Keratinocyte (primary cell): ENCODE measurements at regions not wholly inside any gene's neighbourhood (a gene's known extent, or its start where the extent isn't known, plus 50 kb on each side); places are given as distances from the start of the nearest gene placed in this dataset.

Source experiments
- DNase-seq: peaks from one replicate; pipeline ENCODE4 v3.0.0-alpha.2; 2011; ENCODE audit warnings: low read depth, missing footprints, low spot score
- FAIRE-seq: peaks from 2 replicates; lab custom pipeline; 2011; peaks lifted over from hg19 to GRCh38; lab: Jason Lieb, UNC
- H2AFZ ChIP-seq: 2 replicates; pipeline ENCODE4 v1.6.0; 2012; ENCODE audit warnings: low read length, control low read depth, inconsistent platforms; ENCODE audit not compliant: control insufficient read depth
- H3K27ac ChIP-seq: 2 replicates; pipeline ENCODE4 v1.5.1; 2011; ENCODE audit warnings: low read length; ENCODE audit not compliant: control insufficient read depth, insufficient read depth
- H3K27me3 ChIP-seq: 3 replicates; pipeline ENCODE4 v1.6.0; 2011; ENCODE audit warnings: low read length; ENCODE audit not compliant: control insufficient read depth, insufficient read depth; ENCODE audit errors: extremely low read depth
- H3K36me3 ChIP-seq, 2 experiments: 2 replicates in 1 of 2; 3 replicates in 1 of 2; pipeline ENCODE4 v1.5.1; 2011; ENCODE audit warnings: low read length in 2 of 2, mild to moderate bottlenecking in 1 of 2; ENCODE audit not compliant: control insufficient read depth in 2 of 2, insufficient read depth in 2 of 2; ENCODE audit errors: extremely low read depth in 1 of 2
- H3K4me1 ChIP-seq: 3 replicates; pipeline ENCODE4 v1.5.1; 2011; ENCODE audit warnings: low read length; ENCODE audit not compliant: control insufficient read depth, insufficient read depth; ENCODE audit errors: extremely low read depth
- H3K4me2 ChIP-seq: 3 replicates; pipeline ENCODE4 v1.6.0; 2011; ENCODE audit warnings: low read depth, low read length; ENCODE audit not compliant: control insufficient read depth, insufficient read depth; ENCODE audit errors: extremely low read depth
- H3K4me3 ChIP-seq, 3 experiments: fragments of 200-600 bp in 1 of 3; sonication (generic) in 1 of 3; 2 replicates in 2 of 3; 3 replicates in 1 of 3; pipeline ENCODE4 v1.5.1; 2011 to 2016; ENCODE audit warnings: low read length in 3 of 3, mild to moderate bottlenecking in 3 of 3, control low read depth in 2 of 3, inconsistent platforms in 1 of 3, low read depth in 1 of 3, mixed read lengths in 1 of 3, mixed run types in 1 of 3, moderate library complexity in 1 of 3; ENCODE audit not compliant: control insufficient read depth in 2 of 3, insufficient read depth in 2 of 3; ENCODE audit errors: extremely low read depth in 1 of 3
- H3K79me2 ChIP-seq: 2 replicates; pipeline ENCODE4 v1.6.0; 2012; ENCODE audit warnings: low read length; ENCODE audit not compliant: control insufficient read depth, insufficient read depth
- H3K9ac ChIP-seq: 3 replicates; pipeline ENCODE4 v1.6.0; 2011; ENCODE audit warnings: low read length; ENCODE audit not compliant: control insufficient read depth, insufficient read depth; ENCODE audit errors: extremely low read depth
- H3K9me1 ChIP-seq: 3 replicates; pipeline ENCODE4 v1.6.0; 2011; ENCODE audit warnings: low read length; ENCODE audit not compliant: control insufficient read depth, insufficient read depth; ENCODE audit errors: extremely low read depth
- H3K9me3 ChIP-seq: 2 replicates; pipeline ENCODE4 v1.5.1; 2012; ENCODE audit warnings: low read depth, low read length; ENCODE audit not compliant: control insufficient read depth
- H4K20me1 ChIP-seq: 3 replicates; pipeline ENCODE4 v1.6.0; 2011; ENCODE audit warnings: low read length; ENCODE audit not compliant: control insufficient read depth, insufficient read depth; ENCODE audit errors: extremely low read depth
- EZH2 ChIP-seq: IDR thresholded peaks from one replicate; pipeline ENCODE4 v1.6.1; 2012; ENCODE audit warnings: inconsistent platforms, mild to moderate bottlenecking, low read length, moderate library complexity
- dilution Hi-C: fragments of 300-500 bp; cut with MboI; formaldehyde crosslinking; loops from one replicate; pipeline ENCODE4 v1.7.0; 2020; ENCODE audit warnings: low sequenced_read_pairs; ENCODE audit not compliant: extremely low pct_ligation_motif_present
- TF ChIP-seq, protein P1 (sequence below), 3 experiments: IDR thresholded peaks in 1 of 3; conservative IDR thresholded peaks in 1 of 3; optimal IDR thresholded peaks in 1 of 3; 2 replicates in 2 of 3; 3 replicates in 1 of 3; pipeline versions ENCODE3 to v1.5.1; 2011; ENCODE audit warnings: low read length in 3 of 3, mild to moderate bottlenecking in 3 of 3, moderate library complexity in 2 of 3, control low read depth in 1 of 3, inconsistent platforms in 1 of 3; ENCODE audit not compliant: insufficient read depth in 2 of 3; ENCODE audit errors: extremely low read depth in 1 of 3

DNA sequence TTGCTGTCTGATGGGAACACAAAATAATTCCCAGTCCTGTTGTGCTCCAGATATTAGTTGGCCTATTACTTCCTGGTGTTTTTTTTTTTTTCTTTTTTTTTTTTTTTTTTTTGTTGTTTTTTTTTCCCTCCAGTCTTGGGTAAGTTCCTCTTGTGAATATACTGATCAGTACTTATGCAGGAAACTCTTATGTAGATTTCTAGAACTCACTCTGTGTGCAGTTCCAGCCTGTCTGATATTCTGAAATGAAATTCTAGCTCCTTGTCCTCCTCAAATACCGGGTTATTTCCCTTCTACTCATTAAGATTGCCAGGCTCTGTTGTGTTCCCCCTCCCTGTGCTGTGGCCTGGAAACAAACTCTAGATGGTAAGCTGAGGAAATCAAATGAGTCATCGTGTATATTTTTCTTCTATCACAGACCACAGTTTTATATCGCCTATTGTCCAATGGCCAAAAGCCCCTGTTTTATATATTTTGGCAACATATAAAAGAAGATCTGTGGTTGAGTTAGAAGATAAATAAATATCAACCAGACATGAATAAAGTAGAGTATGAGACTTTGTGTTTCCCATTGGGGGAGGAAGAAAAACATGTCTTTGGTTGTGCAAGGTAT, 124.3 kb upstream of the UGT8 start:
- dilution Hi-C loops, result no loop called here
- no peak for DNase-seq

DNA sequence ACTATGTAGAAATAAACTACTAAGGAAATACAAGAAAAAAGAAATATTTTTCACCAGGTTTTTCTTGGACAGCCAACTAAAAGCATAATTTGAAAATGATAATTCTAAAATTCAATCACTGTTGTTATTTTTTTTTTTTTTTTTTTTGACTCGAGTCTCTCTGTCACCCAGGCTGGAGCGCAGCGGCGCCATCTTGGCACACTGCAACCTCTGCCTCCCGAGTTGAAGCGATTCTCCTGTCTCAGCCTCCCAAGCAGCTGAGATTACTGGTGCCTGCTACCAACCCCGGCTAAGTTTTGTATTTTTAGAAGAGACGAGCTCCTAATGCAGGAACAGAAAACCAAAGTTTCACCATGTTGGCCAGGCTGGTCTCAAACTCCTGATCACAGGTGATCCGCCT, 122.3 kb upstream of the UGT8 start:
- no peak overlapping the region for H3K27ac ChIP-seq
- no peaks in the 10 kb centered on the region for H3K27me3 ChIP-seq
- no peaks in the 10 kb centered on the region for H3K9me1 ChIP-seq
- H3K79me2 ChIP-seq, result no peaks in the 10 kb centered on the region
- H3K9me3 ChIP-seq, result no peaks in the 10 kb centered on the region
- no peak for FAIRE-seq
- H2AFZ ChIP-seq, result no peak overlapping the region
- no peak overlapping the region for H3K4me2 ChIP-seq
- dilution Hi-C loops, result no loop called here
- no peak for DNase-seq
- H3K4me1 ChIP-seq, result no peaks in the 10 kb centered on the region
- H4K20me1 ChIP-seq, result no peaks in the 10 kb centered on the region
- no peak overlapping the region for H3K9ac ChIP-seq
- no peak overlapping the region for H3K4me3 ChIP-seq
- no peaks in the 10 kb centered on the region for H3K36me3 ChIP-seq
- TF ChIP-seq, protein P1, sequence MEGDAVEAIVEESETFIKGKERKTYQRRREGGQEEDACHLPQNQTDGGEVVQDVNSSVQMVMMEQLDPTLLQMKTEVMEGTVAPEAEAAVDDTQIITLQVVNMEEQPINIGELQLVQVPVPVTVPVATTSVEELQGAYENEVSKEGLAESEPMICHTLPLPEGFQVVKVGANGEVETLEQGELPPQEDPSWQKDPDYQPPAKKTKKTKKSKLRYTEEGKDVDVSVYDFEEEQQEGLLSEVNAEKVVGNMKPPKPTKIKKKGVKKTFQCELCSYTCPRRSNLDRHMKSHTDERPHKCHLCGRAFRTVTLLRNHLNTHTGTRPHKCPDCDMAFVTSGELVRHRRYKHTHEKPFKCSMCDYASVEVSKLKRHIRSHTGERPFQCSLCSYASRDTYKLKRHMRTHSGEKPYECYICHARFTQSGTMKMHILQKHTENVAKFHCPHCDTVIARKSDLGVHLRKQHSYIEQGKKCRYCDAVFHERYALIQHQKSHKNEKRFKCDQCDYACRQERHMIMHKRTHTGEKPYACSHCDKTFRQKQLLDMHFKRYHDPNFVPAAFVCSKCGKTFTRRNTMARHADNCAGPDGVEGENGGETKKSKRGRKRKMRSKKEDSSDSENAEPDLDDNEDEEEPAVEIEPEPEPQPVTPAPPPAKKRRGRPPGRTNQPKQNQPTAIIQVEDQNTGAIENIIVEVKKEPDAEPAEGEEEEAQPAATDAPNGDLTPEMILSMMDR (optimal IDR thresholded peaks at IDR 0.05 in 1 of 3, IDR thresholded peaks at IDR 0.05 in 1 of 3, conservative IDR thresholded peaks at IDR 0.05 in 1 of 3; ENCODE audit: extremely low read depth in 1 of 3, insufficient read depth in 2 of 3, low read length in 3 of 3), result no peak
- no peak for TF ChIP-seq EZH2

More for the DNA sequence above, 124.3 kb upstream of the UGT8 start:
- Histone ChIP-seq H3K9me3 (no peaks in the 10 kb centered on the region), H3K36me3 (no peaks in the 10 kb centered on the region), H3K9ac (no peak overlapping the region), H4K20me1 (no peaks in the 10 kb centered on the region), H3K27me3 (no peaks in the 10 kb centered on the region), H3K27ac (no peak overlapping the region), H3K9me1 (no peaks in the 10 kb centered on the region), H3K4me1 (no peaks in the 10 kb centered on the region), H3K4me3 (no peak overlapping the region), H3K4me2 (no peak overlapping the region), H2AFZ (no peak overlapping the region), H3K79me2 (no peaks in the 10 kb centered on the region)
- no peak for TF ChIP-seq EZH2
- TF ChIP-seq, protein P1 (optimal IDR thresholded peaks at IDR 0.05 in 1 of 3, IDR thresholded peaks at IDR 0.05 in 1 of 3, conservative IDR thresholded peaks at IDR 0.05 in 1 of 3; ENCODE audit: extremely low read depth in 1 of 3, insufficient read depth in 2 of 3, low read length in 3 of 3), result no peak
- FAIRE-seq, result no peak
